HS-5 (cell line): ENCODE measurements at regions not wholly inside any gene's neighbourhood (a gene's known extent, or its start where the extent isn't known, plus 50 kb on each side); places are given as distances from the start of the nearest gene placed in this dataset.
"Not testable (repeated sequence)": the region's sequence is repeated elsewhere in the genome, so short reads cannot be mapped to it uniquely, and the experiment has no call there.

Source experiments
- DNase-seq: peaks from one replicate; pipeline ENCODE4 v3.0.0-alpha.2; 2012; ENCODE audit warnings: low read depth

DNA sequence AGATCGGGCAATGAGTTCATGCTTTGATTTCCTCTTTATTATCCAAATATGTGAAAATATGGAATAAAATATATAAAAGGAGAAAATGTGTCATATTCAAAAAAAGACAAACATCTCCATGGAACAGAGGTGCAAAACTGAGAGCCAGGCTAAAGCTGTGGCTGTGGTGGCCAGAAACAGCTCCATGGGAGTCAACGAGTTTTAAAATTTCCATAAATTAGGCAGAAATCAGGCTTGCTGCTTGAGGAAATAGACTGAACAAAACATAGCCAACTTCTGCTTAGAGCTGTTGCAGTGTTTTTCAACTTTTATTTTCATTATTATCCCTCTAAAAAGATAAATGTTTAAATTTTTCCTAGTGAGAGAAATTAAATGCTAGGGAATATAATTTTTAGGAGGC lies 110.8 kb upstream of the SLC30A5 start:
- no peak for DNase-seq

DNA sequence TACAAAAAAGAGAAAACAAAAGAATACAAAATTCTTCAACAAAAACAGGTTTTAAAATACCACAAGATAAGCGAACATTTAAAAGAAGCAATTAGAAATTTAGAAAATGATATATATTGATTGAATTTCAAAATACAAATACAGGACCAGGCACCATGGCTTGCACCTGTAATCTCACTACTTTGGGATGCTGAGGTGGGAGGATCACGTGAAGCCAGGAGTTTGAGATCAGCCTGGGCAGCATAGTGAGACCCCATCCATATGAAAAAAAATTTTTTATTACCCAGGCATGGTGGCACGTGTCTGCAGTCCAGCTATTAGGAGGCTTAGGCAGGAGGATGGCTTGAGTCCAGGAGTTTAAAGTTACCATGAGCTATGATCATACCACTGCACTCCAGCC lies 109.9 kb upstream of the SLC30A5 start:
- DNase-seq: no peak

- no peak for DNase-seq
Measured at GRCh38 chr5:68991279-68992084, 102.3 kb upstream of the SLC30A5 start.

- no peak for DNase-seq
Measured at GRCh38 chr5:68994645-68995044, 99.2 kb upstream of the SLC30A5 start.

DNA sequence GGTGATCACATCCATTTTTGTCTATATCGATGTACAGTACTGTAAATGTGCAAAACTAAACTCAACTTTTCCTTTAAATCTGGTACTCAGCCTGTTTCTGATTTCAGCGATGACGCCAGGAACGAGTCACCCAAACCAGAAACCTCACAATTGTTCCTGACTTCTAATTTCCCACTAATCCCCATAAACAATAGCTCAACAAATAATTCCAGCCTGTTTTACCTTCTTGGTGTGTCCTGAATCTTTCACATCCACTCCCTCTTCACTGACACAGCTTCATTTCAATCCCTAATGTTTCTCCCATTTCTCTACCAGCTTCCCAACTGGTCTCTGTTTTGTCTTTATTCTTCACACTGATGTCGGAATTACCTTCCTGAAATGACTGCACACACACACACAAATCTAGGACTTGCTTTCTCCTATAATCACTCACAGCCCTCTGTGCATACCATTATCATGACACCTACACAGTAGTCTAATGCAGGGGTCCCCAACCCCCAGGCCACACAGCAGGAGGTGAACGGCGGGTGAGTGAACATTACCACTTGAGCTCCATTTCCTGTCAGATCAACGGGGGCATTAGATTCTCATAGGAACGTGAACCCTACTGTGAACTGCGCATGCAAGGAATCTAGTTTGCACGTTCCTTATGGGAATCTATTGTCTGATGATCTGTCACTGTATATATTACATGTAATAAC lies 97.8 kb upstream of the SLC30A5 start:
- no peak for DNase-seq

- DNase-seq: no peak
Measured at GRCh38 chr5:68999181-68999580, 94.6 kb upstream of the SLC30A5 start.

- DNase-seq: no peak
Measured at GRCh38 chr5:69000216-69000919, 93.4 kb upstream of the SLC30A5 start.

DNA sequence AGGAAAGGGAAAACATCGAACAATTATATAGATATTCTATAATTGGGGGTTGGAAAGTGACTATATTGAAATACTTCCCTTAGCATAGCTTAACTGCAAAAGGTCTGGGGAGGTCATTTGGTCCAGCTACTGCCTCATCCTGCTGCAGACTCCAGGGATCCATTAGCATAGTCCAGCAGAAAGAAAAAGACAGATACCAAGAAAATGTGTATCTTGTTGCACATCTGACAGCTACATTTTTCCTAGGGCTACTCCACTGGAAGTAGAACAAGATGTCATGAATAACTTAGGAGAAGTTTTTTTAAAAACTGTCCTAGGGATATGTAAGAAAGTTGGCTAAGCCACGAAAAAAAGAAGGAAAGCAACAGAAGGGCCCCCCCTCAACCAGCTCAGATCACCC lies 92.9 kb upstream of the SLC30A5 start:
- DNase-seq: no peak

DNA sequence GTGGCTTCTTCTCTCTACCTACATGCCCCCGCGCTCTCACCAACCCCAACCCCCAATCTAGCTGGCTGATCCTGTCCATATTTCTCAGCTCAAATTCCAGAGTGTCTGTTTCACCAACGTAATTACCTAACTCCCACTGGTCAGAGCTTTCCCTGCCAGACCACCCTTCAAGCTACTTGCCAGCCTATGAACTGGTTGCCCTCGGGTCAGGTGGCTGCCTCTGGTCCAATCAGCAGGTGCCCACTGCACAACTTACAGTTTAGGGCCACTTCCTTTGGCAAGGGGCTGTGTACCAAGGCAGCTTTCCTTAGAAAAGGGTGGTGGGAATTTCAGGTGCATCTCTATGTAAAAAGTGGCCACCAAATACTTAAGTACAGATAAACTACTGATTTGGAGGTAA lies 92.2 kb upstream of the SLC30A5 start:
- no peak for DNase-seq

- DNase-seq: no peak
Measured at GRCh38 chr5:69004127-69004526, 89.7 kb upstream of the SLC30A5 start.

- no peak for DNase-seq
Measured at GRCh38 chr5:69004676-69005075, 89.1 kb upstream of the SLC30A5 start.

DNA sequence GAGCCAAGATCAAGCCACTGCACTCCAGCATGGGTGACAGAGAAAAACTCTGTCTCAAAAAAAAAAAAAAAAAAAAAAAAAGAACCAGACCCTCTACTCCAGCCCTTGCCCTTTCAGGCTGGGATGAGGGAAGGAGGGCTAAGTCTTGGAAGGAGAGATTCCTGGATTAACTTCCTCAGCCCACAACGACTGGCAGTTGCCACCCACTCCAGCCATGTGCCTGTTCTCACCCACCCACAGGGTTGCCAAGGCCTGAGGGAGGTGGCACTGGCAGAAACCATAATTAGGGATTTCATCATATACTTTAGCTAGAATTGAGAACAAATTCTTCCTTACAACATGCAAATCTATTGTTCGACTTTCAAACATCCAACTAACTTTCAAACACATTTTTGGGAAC lies 87.8 kb upstream of the SLC30A5 start:
- DNase-seq: no peak

GRCh38 chr5:69007163-69007562 lies 86.7 kb upstream of the SLC30A5 start:
- no peak for DNase-seq

- no peak for DNase-seq
Measured at GRCh38 chr5:69007726-69008368, 86.0 kb upstream of the SLC30A5 start.

DNA sequence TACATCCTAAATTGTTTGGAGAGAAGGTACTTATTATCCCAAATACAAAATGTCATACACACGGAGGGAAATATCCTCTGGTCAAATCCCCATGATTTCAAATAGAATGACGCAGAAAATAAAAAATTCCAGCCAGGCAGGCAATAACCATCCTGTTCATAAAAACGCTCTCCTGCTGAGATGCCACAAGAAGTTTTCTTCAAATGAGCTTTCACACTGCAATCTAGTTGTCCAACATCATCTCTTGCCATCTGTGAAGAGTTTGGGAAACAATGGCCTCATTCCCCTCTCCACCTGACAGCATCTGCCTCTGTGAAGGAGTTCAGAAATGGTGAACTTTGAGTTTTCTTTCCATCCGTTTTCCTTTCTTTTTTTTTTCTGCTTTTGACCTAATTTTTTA lies 83.3 kb upstream of the SLC30A5 start:
- no peak for DNase-seq

- DNase-seq: no peak
Measured at GRCh38 chr5:69011910-69012309, 81.9 kb upstream of the SLC30A5 start.

GRCh38 chr5:69013481-69013880 lies 80.3 kb upstream of the SLC30A5 start:
- no peak for DNase-seq

GRCh38 chr5:69014007-69014406 lies 79.8 kb upstream of the SLC30A5 start:
- not testable (repeated sequence) for DNase-seq

GRCh38 chr5:69019668-69020375 lies 74.0 kb upstream of the SLC30A5 start:
- DNase-seq: no peak

DNA sequence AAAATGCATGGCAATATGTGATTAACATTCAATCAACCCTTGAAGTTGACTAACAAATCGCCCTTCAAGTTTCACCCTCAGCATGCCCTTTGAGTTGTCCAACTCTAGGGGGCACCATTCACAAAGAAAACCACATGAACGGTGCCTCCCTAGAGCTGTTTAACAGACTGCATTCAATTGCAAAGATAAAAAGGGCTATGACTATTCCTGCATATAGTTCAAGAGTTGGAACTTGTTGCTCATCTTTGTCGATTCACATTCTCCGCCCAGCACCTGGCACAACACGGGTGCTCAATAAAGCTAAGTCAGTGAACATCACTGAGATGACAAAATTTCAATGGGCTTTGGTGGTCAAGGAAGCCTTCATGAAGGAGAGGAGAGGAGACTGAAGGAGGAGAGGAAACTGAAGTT lies 69.6 kb upstream of the SLC30A5 start:
- no peak for DNase-seq

- DNase-seq: no peak
Measured at GRCh38 chr5:69029292-69029691, 64.5 kb upstream of the SLC30A5 start.
